ENCODE measurements at regions not wholly inside any gene's neighbourhood (a gene's known extent, or its start where the extent isn't known, plus 50 kb on each side); places are given as distances from the start of the nearest gene placed in this dataset.

DNA sequence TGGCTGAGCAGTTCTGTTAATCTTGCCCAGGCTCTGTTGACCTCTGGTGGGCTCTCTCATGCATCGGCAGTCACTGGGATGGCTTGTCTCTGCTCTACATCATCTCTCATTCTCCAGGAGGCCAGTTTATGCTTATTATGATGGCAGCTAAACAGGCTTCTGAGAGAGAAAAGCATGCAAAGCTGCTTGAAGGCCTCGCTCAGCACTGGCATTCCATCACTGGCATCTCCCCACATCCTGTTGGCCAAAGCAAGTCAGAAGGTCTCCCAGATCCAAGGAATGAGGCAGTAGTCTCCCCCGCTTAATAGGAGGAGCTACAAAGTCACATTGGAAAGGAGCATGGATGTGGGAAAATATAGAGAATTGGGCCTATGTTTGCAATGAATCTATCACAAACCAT lies 212.6 kb downstream of the ZNF621 start:
- TF ChIP-seq, protein P1, sequence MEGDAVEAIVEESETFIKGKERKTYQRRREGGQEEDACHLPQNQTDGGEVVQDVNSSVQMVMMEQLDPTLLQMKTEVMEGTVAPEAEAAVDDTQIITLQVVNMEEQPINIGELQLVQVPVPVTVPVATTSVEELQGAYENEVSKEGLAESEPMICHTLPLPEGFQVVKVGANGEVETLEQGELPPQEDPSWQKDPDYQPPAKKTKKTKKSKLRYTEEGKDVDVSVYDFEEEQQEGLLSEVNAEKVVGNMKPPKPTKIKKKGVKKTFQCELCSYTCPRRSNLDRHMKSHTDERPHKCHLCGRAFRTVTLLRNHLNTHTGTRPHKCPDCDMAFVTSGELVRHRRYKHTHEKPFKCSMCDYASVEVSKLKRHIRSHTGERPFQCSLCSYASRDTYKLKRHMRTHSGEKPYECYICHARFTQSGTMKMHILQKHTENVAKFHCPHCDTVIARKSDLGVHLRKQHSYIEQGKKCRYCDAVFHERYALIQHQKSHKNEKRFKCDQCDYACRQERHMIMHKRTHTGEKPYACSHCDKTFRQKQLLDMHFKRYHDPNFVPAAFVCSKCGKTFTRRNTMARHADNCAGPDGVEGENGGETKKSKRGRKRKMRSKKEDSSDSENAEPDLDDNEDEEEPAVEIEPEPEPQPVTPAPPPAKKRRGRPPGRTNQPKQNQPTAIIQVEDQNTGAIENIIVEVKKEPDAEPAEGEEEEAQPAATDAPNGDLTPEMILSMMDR (IDR thresholded peaks at IDR 0.05; ENCODE audit: poor library complexity): no peak
- TF ChIP-seq EZH2 (IDR thresholded peaks at IDR 0.05; ENCODE audit: borderline replicate concordance): no peak
- TF ChIP-seq EZH2phosphoT487 (IDR thresholded peaks at IDR 0.05; ENCODE audit: low read depth, severe bottlenecking, unreplicated experiment): no peak

All from hepatocyte (in vitro differentiated cells).